Keratinocyte (primary cell): ENCODE measurements at regions not wholly inside any gene's neighbourhood (a gene's known extent, or its start where the extent isn't known, plus 50 kb on each side); places are given as distances from the start of the nearest gene placed in this dataset.

Source experiments
- DNase-seq: peaks from one replicate; pipeline ENCODE4 v3.0.0-alpha.2; 2011; ENCODE audit warnings: low read depth, missing footprints, low spot score
- FAIRE-seq: peaks from 2 replicates; lab custom pipeline; 2011; peaks lifted over from hg19 to GRCh38; lab: Jason Lieb, UNC
- H2AFZ ChIP-seq: 2 replicates; pipeline ENCODE4 v1.6.0; 2012; ENCODE audit warnings: low read length, control low read depth, inconsistent platforms; ENCODE audit not compliant: control insufficient read depth
- H3K27ac ChIP-seq: 2 replicates; pipeline ENCODE4 v1.5.1; 2011; ENCODE audit warnings: low read length; ENCODE audit not compliant: control insufficient read depth, insufficient read depth
- H3K27me3 ChIP-seq: 3 replicates; pipeline ENCODE4 v1.6.0; 2011; ENCODE audit warnings: low read length; ENCODE audit not compliant: control insufficient read depth, insufficient read depth; ENCODE audit errors: extremely low read depth
- H3K36me3 ChIP-seq, 2 experiments: 2 replicates in 1 of 2; 3 replicates in 1 of 2; pipeline ENCODE4 v1.5.1; 2011; ENCODE audit warnings: low read length in 2 of 2, mild to moderate bottlenecking in 1 of 2; ENCODE audit not compliant: control insufficient read depth in 2 of 2, insufficient read depth in 2 of 2; ENCODE audit errors: extremely low read depth in 1 of 2
- H3K4me1 ChIP-seq: 3 replicates; pipeline ENCODE4 v1.5.1; 2011; ENCODE audit warnings: low read length; ENCODE audit not compliant: control insufficient read depth, insufficient read depth; ENCODE audit errors: extremely low read depth
- H3K4me2 ChIP-seq: 3 replicates; pipeline ENCODE4 v1.6.0; 2011; ENCODE audit warnings: low read depth, low read length; ENCODE audit not compliant: control insufficient read depth, insufficient read depth; ENCODE audit errors: extremely low read depth
- H3K4me3 ChIP-seq, 3 experiments: fragments of 200-600 bp in 1 of 3; sonication (generic) in 1 of 3; 2 replicates in 2 of 3; 3 replicates in 1 of 3; pipeline ENCODE4 v1.5.1; 2011 to 2016; ENCODE audit warnings: low read length in 3 of 3, mild to moderate bottlenecking in 3 of 3, control low read depth in 2 of 3, inconsistent platforms in 1 of 3, low read depth in 1 of 3, mixed read lengths in 1 of 3, mixed run types in 1 of 3, moderate library complexity in 1 of 3; ENCODE audit not compliant: control insufficient read depth in 2 of 3, insufficient read depth in 2 of 3; ENCODE audit errors: extremely low read depth in 1 of 3
- H3K79me2 ChIP-seq: 2 replicates; pipeline ENCODE4 v1.6.0; 2012; ENCODE audit warnings: low read length; ENCODE audit not compliant: control insufficient read depth, insufficient read depth
- H3K9ac ChIP-seq: 3 replicates; pipeline ENCODE4 v1.6.0; 2011; ENCODE audit warnings: low read length; ENCODE audit not compliant: control insufficient read depth, insufficient read depth; ENCODE audit errors: extremely low read depth
- H3K9me1 ChIP-seq: 3 replicates; pipeline ENCODE4 v1.6.0; 2011; ENCODE audit warnings: low read length; ENCODE audit not compliant: control insufficient read depth, insufficient read depth; ENCODE audit errors: extremely low read depth
- H3K9me3 ChIP-seq: 2 replicates; pipeline ENCODE4 v1.5.1; 2012; ENCODE audit warnings: low read depth, low read length; ENCODE audit not compliant: control insufficient read depth
- H4K20me1 ChIP-seq: 3 replicates; pipeline ENCODE4 v1.6.0; 2011; ENCODE audit warnings: low read length; ENCODE audit not compliant: control insufficient read depth, insufficient read depth; ENCODE audit errors: extremely low read depth
- CTCF ChIP-seq, 3 experiments: IDR thresholded peaks in 1 of 3; conservative IDR thresholded peaks in 1 of 3; optimal IDR thresholded peaks in 1 of 3; 2 replicates in 2 of 3; 3 replicates in 1 of 3; pipeline versions ENCODE3 to v1.5.1; 2011; ENCODE audit warnings: low read length in 3 of 3, mild to moderate bottlenecking in 3 of 3, moderate library complexity in 2 of 3, control low read depth in 1 of 3, inconsistent platforms in 1 of 3; ENCODE audit not compliant: insufficient read depth in 2 of 3; ENCODE audit errors: extremely low read depth in 1 of 3
- EZH2 ChIP-seq: IDR thresholded peaks from one replicate; pipeline ENCODE4 v1.6.1; 2012; ENCODE audit warnings: inconsistent platforms, mild to moderate bottlenecking, low read length, moderate library complexity
- dilution Hi-C: fragments of 300-500 bp; cut with MboI; formaldehyde crosslinking; loops from one replicate; pipeline ENCODE4 v1.7.0; 2020; ENCODE audit warnings: low sequenced_read_pairs; ENCODE audit not compliant: extremely low pct_ligation_motif_present

- Histone ChIP-seq H3K79me2 (no peaks in the 10 kb centered on the region), H3K36me3 (no peaks in the 10 kb centered on the region), H3K4me2 (no peak overlapping the region), H3K9me3 (no peaks in the 10 kb centered on the region), H3K4me3 (no peak overlapping the region), H3K9ac (no peak overlapping the region), H4K20me1 (no peaks in the 10 kb centered on the region), H3K27me3 (peaks cover 3% of the 10 kb centered on the region), H2AFZ (no peak overlapping the region), H3K27ac (no peak overlapping the region), H3K4me1 (no peaks in the 10 kb centered on the region), H3K9me1 (no peaks in the 10 kb centered on the region)
- TF ChIP-seq EZH2, result no peak
- TF ChIP-seq CTCF (optimal IDR thresholded peaks at IDR 0.05 in 1 of 3, IDR thresholded peaks at IDR 0.05 in 1 of 3, conservative IDR thresholded peaks at IDR 0.05 in 1 of 3; ENCODE audit: extremely low read depth in 1 of 3, insufficient read depth in 2 of 3, low read length in 3 of 3), result no peak
- dilution Hi-C loops, result loop anchor here (25.0 kb wide), 1 partner anchor 97 kb away; no protein-coding TSS in a partner anchor
- DNase-seq, result no peak
- FAIRE-seq, result no peak
Observed at GRCh38 chr3:124459678-124460077, 270.6 kb upstream of the UMPS start.

GRCh38 chr3:124461126-124461525 lies 269.1 kb upstream of the UMPS start:
- no peaks in the 10 kb centered on the region for H3K4me1 ChIP-seq
- H3K27me3 ChIP-seq, result peaks cover 3% of the 10 kb centered on the region
- H4K20me1 ChIP-seq, result no peaks in the 10 kb centered on the region
- DNase-seq (no peak), FAIRE-seq (no peak)
- no peak overlapping the region for H3K9ac ChIP-seq
- H2AFZ ChIP-seq, result no peak overlapping the region
- H3K79me2 ChIP-seq, result no peaks in the 10 kb centered on the region
- dilution Hi-C loops, result loop anchor here (25.0 kb wide), 1 partner anchor 99 kb away; no protein-coding TSS in a partner anchor
- no peaks in the 10 kb centered on the region for H3K36me3 ChIP-seq
- no peaks in the 10 kb centered on the region for H3K9me3 ChIP-seq
- no peak overlapping the region for H3K4me3 ChIP-seq
- TF ChIP-seq CTCF (optimal IDR thresholded peaks at IDR 0.05 in 1 of 3, IDR thresholded peaks at IDR 0.05 in 1 of 3, conservative IDR thresholded peaks at IDR 0.05 in 1 of 3; ENCODE audit: extremely low read depth in 1 of 3, insufficient read depth in 2 of 3, low read length in 3 of 3) (no peak), EZH2 (no peak)
- no peaks in the 10 kb centered on the region for H3K9me1 ChIP-seq
- no peak overlapping the region for H3K27ac ChIP-seq
- H3K4me2 ChIP-seq, result no peak overlapping the region
